ENCODE measurements at regions not wholly inside any gene's neighbourhood (a gene's known extent, or its start where the extent isn't known, plus 50 kb on each side); places are given as distances from the start of the nearest gene placed in this dataset.

DNA sequence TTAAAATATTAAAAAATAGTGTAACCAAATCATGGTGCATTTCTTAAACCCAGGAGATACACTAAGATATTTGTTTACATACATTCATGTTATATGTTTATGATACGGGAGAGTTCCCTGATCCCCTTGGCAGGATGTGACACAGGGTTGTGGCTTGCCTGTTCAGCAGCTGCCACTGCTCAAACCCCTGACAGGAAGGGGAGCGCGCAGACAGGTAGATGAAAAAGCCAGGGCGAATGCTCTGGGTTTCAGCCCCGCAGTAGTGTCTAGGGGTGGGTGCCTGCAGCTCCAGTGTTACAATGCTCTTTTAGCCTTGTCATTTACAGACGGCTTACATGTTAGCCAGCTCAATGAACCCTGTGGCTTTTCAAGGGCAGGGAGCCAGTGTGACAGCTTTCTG is 1343.8 kb upstream of the IGFBP7 start:
- ATAC-seq (no peak), DNase-seq (no peak)
- H3K27me3 ChIP-seq (ENCODE audit: insufficient read depth in 3 of 3, low read length in 2 of 3): no peaks in the 10 kb centered on the region
- H3K4me3 ChIP-seq: no peak overlapping the region
- intact Hi-C loops (cut with DNase I): no loop called here
- no peak for TF ChIP-seq CTCF (IDR thresholded peaks at IDR 0.05)
- H3K4me1 ChIP-seq: no peaks in the 10 kb centered on the region
- no peaks in the 10 kb centered on the region for H3K9me3 ChIP-seq
- H3K27ac ChIP-seq: no peak overlapping the region
- no peaks in the 10 kb centered on the region for H3K36me3 ChIP-seq (ENCODE audit: insufficient read depth in 1 of 2, low read depth in 1 of 2)
- 77 to 81% (median 77%) methylated on average over 6 of the region's 6 CpGs for WGBS, 3 donors

DNA sequence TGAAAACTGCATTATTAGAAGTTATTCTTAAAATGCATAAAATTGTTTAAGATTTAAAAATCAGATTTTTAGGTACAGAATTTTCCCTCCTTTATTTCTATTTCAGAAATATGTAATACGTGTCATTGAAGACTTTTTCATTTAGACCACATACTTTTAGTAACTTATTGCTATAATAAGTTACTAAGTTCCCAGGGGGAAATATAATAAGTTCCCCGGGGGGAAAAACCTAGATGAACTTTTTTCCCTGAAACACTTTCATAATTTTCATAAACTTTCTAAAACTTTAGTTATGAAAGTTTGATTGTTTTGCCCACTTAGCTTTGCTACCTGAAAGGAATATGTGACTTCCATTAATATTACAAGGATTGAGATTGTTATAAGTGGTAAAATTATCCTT is 1341.5 kb upstream of the IGFBP7 start:
- 51 to 75% (median 73%) methylated on average over 2 of the region's 2 CpGs for WGBS, 3 donors
- no peaks in the 10 kb centered on the region for H3K36me3 ChIP-seq (ENCODE audit: insufficient read depth in 1 of 2, low read depth in 1 of 2)
- no peaks in the 10 kb centered on the region for H3K9me3 ChIP-seq
- intact Hi-C loops (cut with DNase I): no loop called here
- H3K4me3 ChIP-seq: no peak overlapping the region
- no peak overlapping the region for H3K27ac ChIP-seq
- no peak for DNase-seq
- no peak for ATAC-seq
- TF ChIP-seq CTCF (IDR thresholded peaks at IDR 0.05): no peak
- no peaks in the 10 kb centered on the region for H3K27me3 ChIP-seq (ENCODE audit: insufficient read depth in 3 of 3, low read length in 2 of 3)
- no peaks in the 10 kb centered on the region for H3K4me1 ChIP-seq

DNA sequence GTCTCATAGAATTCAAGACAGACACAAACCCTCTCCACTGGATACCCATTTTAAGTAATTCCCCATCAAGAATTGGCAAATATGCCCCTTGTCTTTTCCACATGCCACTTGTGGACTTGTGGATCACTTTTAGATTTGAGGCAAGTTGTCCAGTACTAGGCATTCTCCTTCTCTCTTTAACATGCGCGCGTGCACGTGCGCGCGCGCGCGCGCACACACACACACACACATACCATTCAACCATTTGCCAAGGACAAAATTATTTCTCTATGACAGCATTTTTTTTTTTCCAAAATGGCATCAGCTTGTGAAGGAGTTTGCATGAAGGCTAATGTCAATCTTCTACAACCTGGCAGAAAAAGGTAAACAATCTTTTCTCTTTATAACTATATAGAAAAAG is 1325.7 kb upstream of the IGFBP7 start:
- no peaks in the 10 kb centered on the region for H3K9me3 ChIP-seq
- WGBS, 3 donors: 87 to 99% (median 96%) methylated on average over 11 of the region's 11 CpGs
- intact Hi-C loops (cut with DNase I): no loop called here
- H3K4me3 ChIP-seq: no peak overlapping the region
- H3K27me3 ChIP-seq (ENCODE audit: insufficient read depth in 3 of 3, low read length in 2 of 3): no peaks in the 10 kb centered on the region
- no peak for DNase-seq
- no peak for TF ChIP-seq CTCF (IDR thresholded peaks at IDR 0.05)
- no peak overlapping the region for H3K27ac ChIP-seq
- no peak for ATAC-seq
- H3K36me3 ChIP-seq (ENCODE audit: insufficient read depth in 1 of 2, low read depth in 1 of 2): no peaks in the 10 kb centered on the region
- H3K4me1 ChIP-seq: no peaks in the 10 kb centered on the region

DNA sequence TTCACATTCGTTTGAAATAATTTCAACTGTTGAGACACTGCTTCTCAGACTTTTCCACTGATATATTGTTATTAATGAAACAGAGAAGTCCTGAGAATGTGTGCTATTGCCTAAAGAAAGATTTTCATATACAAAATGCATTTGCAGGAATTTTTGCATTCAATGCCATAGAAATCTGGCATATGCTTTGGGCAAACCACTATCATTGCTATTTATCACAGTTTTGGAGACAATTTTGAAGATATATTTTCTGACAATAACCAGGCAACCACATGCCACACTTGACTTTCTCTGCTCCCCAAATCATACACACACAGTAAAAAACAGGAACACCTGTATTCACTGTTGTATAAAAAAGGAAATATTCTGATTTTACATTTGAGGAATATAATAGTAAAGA is 1303.7 kb upstream of the IGFBP7 start:
- no peak for ATAC-seq
- intact Hi-C loops (cut with DNase I): no loop called here
- H3K4me3 ChIP-seq: no peak overlapping the region
- WGBS, 3 donors: 41 to 86% (median 82%) methylated on average over 1 of the region's 1 CpG
- no peaks in the 10 kb centered on the region for H3K27me3 ChIP-seq (ENCODE audit: insufficient read depth in 3 of 3, low read length in 2 of 3)
- no peaks in the 10 kb centered on the region for H3K36me3 ChIP-seq (ENCODE audit: insufficient read depth in 1 of 2, low read depth in 1 of 2)
- H3K9me3 ChIP-seq: no peaks in the 10 kb centered on the region
- H3K27ac ChIP-seq: no peak overlapping the region
- DNase-seq: no peak
- no peaks in the 10 kb centered on the region for H3K4me1 ChIP-seq
- no peak for TF ChIP-seq CTCF (IDR thresholded peaks at IDR 0.05)

DNA sequence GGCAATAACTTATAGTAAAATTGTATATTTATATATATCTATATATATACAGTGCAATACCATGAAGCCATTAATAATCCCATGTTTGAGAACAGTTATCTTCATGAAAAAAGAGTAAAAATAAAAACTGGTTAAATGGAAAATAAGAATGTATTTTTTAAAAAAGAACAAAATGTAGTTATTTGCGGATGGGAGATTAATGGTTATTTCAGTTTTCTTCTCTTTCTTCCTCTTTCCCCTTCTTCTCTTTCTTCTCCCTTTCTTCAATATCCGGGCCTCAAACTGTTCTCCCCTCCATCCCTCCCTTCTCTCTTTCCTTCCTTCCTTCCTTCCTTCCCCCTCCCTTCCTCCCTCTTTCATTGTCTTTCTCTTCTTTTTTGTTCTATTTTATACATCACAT is 1301.7 kb upstream of the IGFBP7 start:
- ATAC-seq (no peak), DNase-seq (no peak)
- TF ChIP-seq CTCF (IDR thresholded peaks at IDR 0.05): no peak
- Histone ChIP-seq H3K36me3 (ENCODE audit: insufficient read depth in 1 of 2, low read depth in 1 of 2) (no peaks in the 10 kb centered on the region), H3K27me3 (ENCODE audit: insufficient read depth in 3 of 3, low read length in 2 of 3) (no peaks in the 10 kb centered on the region), H3K27ac (no peak overlapping the region), H3K4me3 (no peak overlapping the region), H3K4me1 (no peaks in the 10 kb centered on the region), H3K9me3 (no peaks in the 10 kb centered on the region)
- intact Hi-C loops (cut with DNase I): no loop called here
- 70 to 84% (median 81%) methylated on average over 2 of the region's 2 CpGs for WGBS, 3 donors

Measured in psoas muscle (tissue), 7 donors.